ENCODE measurements at regions not wholly inside any gene's neighbourhood (a gene's known extent, or its start where the extent isn't known, plus 50 kb on each side); places are given as distances from the start of the nearest gene placed in this dataset.

GRCh38 chr3:18500322-18500721, 75.2 kb upstream of the SATB1 start (continued):
- no peak for TF ChIP-seq ZNF280D (tag by site-specific recombination; IDR thresholded peaks at IDR 0.05)
- no peak for TF ChIP-seq HOXA7 (CRISPR knock-in tag; IDR thresholded peaks at IDR 0.05; ENCODE audit: borderline replicate concordance)
- TF ChIP-seq ZNF354C (tag by site-specific recombination; IDR thresholded peaks at IDR 0.05; ENCODE audit: borderline replicate concordance, low read depth), result no peak
- no peak for TF ChIP-seq ZNF140 (tag by site-specific recombination; IDR thresholded peaks at IDR 0.05)
- TF ChIP-seq ZNF23 (tag by site-specific recombination; IDR thresholded peaks at IDR 0.05; ENCODE audit: borderline replicate concordance), result no peak

GRCh38 chr3:18499301-18499700, 74.2 kb upstream of the SATB1 start:
- Histone ChIP-seq H3K4me3 (ENCODE audit: low read depth, low read length) (no peak overlapping the region), H3K36me3 (ENCODE audit: control insufficient read depth in 2 of 2, insufficient read depth in 1 of 2, low read length in 2 of 2) (no peaks in the 10 kb centered on the region), H3K27ac (ENCODE audit: extremely low read depth, low read depth, low read length) (no peak overlapping the region), H3K4me1 (ENCODE audit: control insufficient read depth, insufficient read depth, low read length) (no peaks in the 10 kb centered on the region), H3K9me3 (ENCODE audit: control insufficient read depth, insufficient read depth, low read depth, low read length) (no peaks in the 10 kb centered on the region)
- TF ChIP-seq ZBTB44 (tag by site-specific recombination; IDR thresholded peaks at IDR 0.05) (no peak), ZBTB48 (tag by site-specific recombination; IDR thresholded peaks at IDR 0.05) (no peak), ZNF16 (tag by site-specific recombination; IDR thresholded peaks at IDR 0.05; ENCODE audit: low read depth) (no peak), ZXDB (tag by site-specific recombination; IDR thresholded peaks at IDR 0.05) (no peak), TRIM28 (IDR thresholded peaks at IDR 0.05; ENCODE audit: borderline replicate concordance, low read length) (no peak), ZBTB17 (tag by site-specific recombination; IDR thresholded peaks at IDR 0.05) (no peak), ZBTB49 (tag by site-specific recombination; IDR thresholded peaks at IDR 0.05; ENCODE audit: low read depth) (no peak)
- TF ChIP-seq, protein P1, sequence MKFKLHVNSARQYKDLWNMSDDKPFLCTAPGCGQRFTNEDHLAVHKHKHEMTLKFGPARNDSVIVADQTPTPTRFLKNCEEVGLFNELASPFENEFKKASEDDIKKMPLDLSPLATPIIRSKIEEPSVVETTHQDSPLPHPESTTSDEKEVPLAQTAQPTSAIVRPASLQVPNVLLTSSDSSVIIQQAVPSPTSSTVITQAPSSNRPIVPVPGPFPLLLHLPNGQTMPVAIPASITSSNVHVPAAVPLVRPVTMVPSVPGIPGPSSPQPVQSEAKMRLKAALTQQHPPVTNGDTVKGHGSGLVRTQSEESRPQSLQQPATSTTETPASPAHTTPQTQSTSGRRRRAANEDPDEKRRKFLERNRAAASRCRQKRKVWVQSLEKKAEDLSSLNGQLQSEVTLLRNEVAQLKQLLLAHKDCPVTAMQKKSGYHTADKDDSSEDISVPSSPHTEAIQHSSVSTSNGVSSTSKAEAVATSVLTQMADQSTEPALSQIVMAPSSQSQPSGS (tag by site-specific recombination; IDR thresholded peaks at IDR 0.05; ENCODE audit: low read depth), result 0 out of 2 replicates have a peak, but pooled peaks have one; percentile 30
- ChIA-PET CTCF (no interaction called here), POLR2A (no interaction called here)

GRCh38 chr3:18494251-18494650, 69.1 kb upstream of the SATB1 start:
- no peaks in the 10 kb centered on the region for H3K9me3 ChIP-seq (ENCODE audit: control insufficient read depth, insufficient read depth, low read depth, low read length)
- H3K4me1 ChIP-seq (ENCODE audit: control insufficient read depth, insufficient read depth, low read length), result no peaks in the 10 kb centered on the region
- H3K27ac ChIP-seq (ENCODE audit: extremely low read depth, low read depth, low read length), result no peak overlapping the region
- POLR2A ChIA-PET, result no interaction called here
- H3K4me3 ChIP-seq (ENCODE audit: low read depth, low read length), result no peak overlapping the region
- TF ChIP-seq ZNF610 (tag by site-specific recombination; IDR thresholded peaks at IDR 0.05; ENCODE audit: borderline replicate concordance) (no peak), ZNF366 (tag by site-specific recombination; conservative IDR thresholded peaks at IDR 0.05) (no peak), ZNF664 (tag by site-specific recombination; IDR thresholded peaks at IDR 0.05) (no peak), ZBTB48 (tag by site-specific recombination; IDR thresholded peaks at IDR 0.05) (no peak), ZNF140 (tag by site-specific recombination; IDR thresholded peaks at IDR 0.05) (no peak), ZNF561 (tag by site-specific recombination; IDR thresholded peaks at IDR 0.05; ENCODE audit: borderline replicate concordance) (no peak), ZNF214 (tag by site-specific recombination; IDR thresholded peaks at IDR 0.05; ENCODE audit: borderline replicate concordance) (no peak), GLI4 (tag by site-specific recombination; IDR thresholded peaks at IDR 0.05) (no peak), ZIC2 (tag by site-specific recombination; IDR thresholded peaks at IDR 0.05) (no peak), ZNF114 (tag by site-specific recombination; IDR thresholded peaks at IDR 0.05) (no peak), MEIS1 (CRISPR knock-in tag; IDR thresholded peaks at IDR 0.05; ENCODE audit: borderline replicate concordance) (no peak), ZNF747 (tag by site-specific recombination; IDR thresholded peaks at IDR 0.05) (no peak), TRIM28 (IDR thresholded peaks at IDR 0.05; ENCODE audit: borderline replicate concordance, low read length) (no peak)
- H3K36me3 ChIP-seq (ENCODE audit: control insufficient read depth in 2 of 2, insufficient read depth in 1 of 2, low read length in 2 of 2), result no peaks in the 10 kb centered on the region
- CTCF ChIA-PET, result no interaction called here

Data from HEK293 (cell line).